ENCODE measurements at regions not wholly inside any gene's neighbourhood (a gene's known extent, or its start where the extent isn't known, plus 50 kb on each side); places are given as distances from the start of the nearest gene placed in this dataset.
"Not testable (repeated sequence)": the region's sequence is repeated elsewhere in the genome, so short reads cannot be mapped to it uniquely, and the experiment has no call there.

GRCh38 chr12:75702477-75703093, 191.2 kb upstream of the KRR1 start:
- no peak for DNase-seq (ENCODE audit: low read depth)

DNA sequence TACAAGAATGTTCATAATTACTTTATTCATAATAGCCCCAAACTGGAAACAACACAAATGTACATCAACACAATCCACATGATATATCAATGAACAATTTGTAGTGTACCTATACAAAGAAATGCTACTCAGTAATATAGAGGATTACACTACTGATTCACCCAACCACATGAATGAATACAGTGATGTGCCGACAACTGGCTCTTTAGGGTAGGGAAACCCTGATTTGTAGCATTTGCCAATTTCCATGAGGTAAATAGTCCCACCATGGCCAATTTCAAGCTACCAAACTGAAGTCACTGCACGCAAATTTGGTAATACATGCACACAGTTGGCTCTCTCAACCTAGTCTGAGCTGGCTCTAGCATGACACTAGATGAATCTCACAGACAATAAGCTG, 190.4 kb upstream of the KRR1 start:
- DNase-seq (ENCODE audit: low read depth) = no peak

GRCh38 chr12:75699728-75700496, 188.5 kb upstream of the KRR1 start:
- DNase-seq (ENCODE audit: low read depth) = no peak

DNA sequence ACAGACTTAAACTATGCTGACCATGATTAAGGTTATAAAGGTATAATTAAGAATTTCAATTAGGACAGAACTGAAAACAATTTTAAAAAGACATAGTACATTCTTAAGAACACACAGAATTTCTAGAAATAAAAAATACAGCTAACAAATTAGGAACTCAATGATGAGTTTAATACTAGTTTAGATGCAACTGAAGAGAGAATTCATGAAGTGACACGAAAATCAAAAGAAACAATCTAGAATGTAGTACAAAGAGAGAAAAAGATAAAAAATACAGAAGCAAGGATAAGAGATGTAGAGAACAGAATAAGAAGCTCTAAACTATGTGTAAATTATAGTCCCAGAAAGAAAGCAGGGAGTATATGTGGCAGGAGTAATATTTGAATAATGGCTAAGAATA, 187.8 kb upstream of the KRR1 start:
- no peak for DNase-seq (ENCODE audit: low read depth)

DNA sequence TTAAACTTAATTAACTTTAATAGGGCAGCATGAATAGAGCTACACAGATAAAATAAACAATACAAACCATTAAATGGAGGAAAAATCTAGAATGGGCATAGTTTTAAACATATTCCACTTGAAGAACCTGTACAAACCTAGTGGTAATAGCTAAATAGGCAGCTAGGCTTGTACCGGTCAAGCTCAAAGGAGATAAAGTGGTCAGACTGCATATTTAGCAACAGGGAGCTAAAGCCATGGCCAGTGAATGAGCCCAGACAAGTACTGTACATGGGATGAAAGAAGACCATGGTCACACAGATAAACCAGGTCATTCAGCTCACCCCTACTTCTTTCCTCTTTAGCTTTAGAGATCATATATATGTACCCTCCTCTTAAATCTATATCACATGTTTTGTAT, 186.6 kb upstream of the KRR1 start:
- no peak for DNase-seq (ENCODE audit: low read depth)

DNA sequence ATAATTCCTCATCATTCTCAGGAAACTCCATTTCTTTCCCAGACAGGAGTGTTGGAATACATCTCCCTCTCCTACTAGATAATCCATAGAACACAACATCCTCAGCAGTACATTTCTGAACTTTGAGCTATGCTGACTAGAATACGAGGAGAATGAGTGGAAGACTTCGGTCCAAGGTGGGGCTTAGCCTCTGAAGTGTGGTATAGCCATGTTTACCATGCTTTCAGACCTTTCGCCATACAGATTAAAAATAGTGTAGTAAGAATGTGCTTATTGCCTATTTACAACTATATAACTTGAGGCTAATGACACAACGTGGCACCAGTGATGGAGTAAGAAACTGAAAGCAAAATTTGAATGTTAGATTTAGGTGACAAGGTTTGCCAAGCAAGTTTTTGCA, 184.5 kb upstream of the KRR1 start:
- DNase-seq (ENCODE audit: low read depth) = no peak

- no peak for DNase-seq (ENCODE audit: low read depth)
Measured at GRCh38 chr12:75694534-75695268, 183.3 kb upstream of the KRR1 start.

- DNase-seq (ENCODE audit: low read depth) = no peak
Measured at GRCh38 chr12:75692876-75693275, 181.5 kb upstream of the KRR1 start.

DNA sequence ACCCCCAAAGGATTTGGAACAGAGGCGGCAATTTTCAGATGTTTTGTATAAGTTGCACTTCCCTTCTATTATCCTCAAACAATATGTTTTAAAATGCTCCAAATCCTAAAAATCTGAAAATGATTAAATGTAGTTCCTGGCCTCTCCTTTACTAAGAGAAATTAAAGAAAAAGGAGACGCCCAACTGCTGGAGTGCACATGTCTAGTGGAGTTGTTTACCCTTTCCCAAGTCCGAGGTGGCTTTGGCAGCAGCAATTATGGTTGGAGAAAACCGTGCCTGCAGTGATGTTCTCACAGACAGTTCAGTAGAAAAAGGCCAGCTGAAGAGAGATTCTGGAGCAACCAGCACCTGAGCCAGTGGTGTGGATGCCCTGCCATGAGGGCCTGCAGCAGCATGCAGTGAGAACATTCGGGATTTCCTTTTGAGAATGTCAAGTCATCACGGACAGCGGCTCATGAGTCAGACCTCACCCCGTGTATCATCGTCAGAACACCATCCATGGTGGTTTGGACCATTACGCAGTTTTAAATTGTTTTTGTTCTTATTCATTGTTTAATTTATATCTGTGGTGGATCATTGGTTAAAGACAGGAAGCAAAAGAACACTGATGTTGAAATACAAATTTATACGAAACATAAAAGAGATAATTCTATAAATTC, 179.0 kb upstream of the KRR1 start:
- DNase-seq (ENCODE audit: low read depth) = peak; percentile 96

GRCh38 chr12:75686233-75686632, 174.8 kb upstream of the KRR1 start:
- not testable (repeated sequence) for DNase-seq (ENCODE audit: low read depth)

- DNase-seq (ENCODE audit: low read depth) = no peak
Measured at GRCh38 chr12:75685617-75686225, 174.3 kb upstream of the KRR1 start.

DNA sequence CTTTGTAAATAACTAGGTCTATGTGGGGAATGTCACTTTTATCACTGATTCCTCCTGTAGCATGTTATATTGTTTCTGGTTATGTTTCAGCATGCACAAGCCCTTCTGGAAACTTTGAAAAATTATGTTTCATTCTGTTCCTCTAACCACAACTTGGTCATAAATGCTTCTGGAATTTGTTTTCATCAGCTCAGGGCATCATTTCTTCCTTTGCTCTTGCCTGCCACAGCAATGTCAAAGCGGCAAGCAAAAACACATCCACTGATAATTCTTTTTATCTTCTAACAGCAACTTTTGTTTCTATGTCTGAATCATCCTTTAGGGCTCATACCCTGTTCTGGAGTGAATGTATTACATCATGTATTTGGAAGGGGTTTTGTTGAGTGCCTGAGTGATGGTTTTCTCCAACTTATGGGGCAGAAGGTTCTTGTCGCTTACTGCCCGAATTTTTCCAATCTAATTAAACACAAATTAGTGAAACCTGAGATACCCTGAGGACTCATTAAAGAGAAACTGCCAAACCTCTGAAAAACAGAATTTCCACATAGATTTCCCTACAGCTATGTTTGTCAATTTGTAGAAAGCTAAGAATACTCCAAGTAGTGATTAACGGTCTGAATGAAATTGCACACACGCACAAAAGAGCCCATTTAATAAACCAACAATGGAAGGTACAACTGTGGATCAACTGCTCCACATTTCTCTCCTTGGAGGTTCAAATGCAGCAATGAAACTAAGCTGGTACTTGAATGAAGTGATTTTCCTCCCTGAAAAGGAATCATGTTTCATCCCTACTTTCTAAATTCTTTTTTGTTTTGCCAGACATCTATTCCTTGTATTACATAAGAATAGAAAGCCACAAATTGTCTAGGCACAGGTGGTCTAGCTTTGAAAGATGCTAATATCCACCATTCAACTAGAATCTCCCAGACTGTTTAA, 173.5 kb upstream of the KRR1 start:
- DNase-seq (ENCODE audit: low read depth) = peak; percentile 64

GRCh38 chr12:75683995-75684586, 172.7 kb upstream of the KRR1 start:
- DNase-seq (ENCODE audit: low read depth) = not testable (repeated sequence)

DNA sequence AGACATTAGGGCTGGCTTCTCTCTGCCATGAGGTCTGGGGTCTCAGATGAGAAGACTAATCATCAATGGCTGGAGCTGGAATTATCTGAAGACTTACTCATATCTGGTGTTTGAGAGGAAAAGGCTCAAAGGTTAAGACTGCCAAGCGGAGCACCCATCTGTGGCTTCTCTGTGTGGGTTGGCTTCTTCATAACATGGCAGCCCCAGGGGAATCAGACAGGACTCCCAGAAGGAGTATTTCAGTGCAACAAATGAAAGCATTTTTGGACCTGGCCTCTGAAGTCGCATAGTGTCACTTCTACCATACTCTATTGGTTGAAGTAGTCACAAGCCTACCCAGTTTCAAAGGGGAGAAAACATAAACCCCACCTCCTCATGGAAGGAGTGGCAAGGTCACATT, 171.8 kb upstream of the KRR1 start:
- no peak for DNase-seq (ENCODE audit: low read depth)

- no peak for DNase-seq (ENCODE audit: low read depth)
Measured at GRCh38 chr12:75677522-75677921, 166.1 kb upstream of the KRR1 start.

- DNase-seq (ENCODE audit: low read depth) = no peak
Measured at GRCh38 chr12:75674393-75674792, 163.0 kb upstream of the KRR1 start.

DNA sequence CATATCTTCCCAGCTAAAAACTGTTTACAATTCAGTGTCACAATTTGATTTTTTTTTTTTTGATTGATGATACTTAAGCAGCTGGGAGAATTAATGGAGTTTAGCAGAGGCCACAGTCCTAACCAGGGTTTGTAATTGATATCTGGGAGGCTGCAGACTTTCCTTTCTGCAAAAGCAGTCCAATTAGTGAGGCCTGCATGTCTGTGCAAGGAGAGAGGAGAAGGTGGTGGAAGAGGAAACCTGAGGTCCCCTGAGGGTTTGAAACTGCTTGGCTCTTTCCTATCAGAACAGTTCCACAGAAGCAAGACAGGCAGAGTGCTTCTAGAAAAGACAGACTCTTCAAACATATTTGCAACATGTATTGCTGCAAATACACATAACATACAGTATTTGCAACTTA, 160.8 kb upstream of the KRR1 start:
- no peak for DNase-seq (ENCODE audit: low read depth)

DNA sequence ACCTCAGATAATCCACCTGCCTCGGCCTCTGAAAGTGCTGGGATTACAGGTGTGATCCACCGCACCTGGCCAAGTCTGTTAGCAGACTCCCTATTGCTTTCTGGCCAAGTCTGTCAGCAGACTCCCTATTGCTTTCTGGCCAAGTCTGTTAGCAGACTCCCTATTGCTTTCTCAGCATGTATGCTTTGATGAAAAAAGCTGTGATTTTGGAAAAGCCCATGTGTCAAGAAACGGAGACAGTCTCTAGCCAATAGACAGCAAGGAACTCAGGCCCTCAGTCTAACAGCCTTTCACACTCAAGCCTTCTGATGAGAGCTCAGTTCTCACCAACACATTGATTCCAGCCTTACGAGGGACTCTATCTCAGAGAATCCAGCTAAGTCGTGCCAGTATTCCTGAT, 158.8 kb upstream of the KRR1 start:
- no peak for DNase-seq (ENCODE audit: low read depth)

DNA sequence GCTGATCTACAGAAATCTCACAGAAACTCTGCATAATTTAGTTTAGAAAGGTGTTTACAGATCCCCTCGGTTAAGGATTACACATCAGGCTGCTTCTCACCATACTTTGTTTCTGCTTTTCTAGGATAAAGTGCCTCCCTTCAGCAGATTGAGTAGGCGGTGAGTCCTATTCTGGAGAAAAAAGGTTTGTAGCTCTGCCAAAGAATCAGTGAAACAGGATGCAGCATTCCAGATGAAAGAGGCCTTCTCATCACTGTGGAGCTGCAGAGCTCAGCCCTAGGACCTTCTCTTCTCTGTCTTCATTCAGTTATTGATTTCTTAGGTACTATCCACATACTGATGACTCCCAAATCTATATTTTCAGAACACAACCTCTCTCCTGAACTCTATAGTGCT, 155.5 kb upstream of the KRR1 start:
- DNase-seq (ENCODE audit: low read depth) = peak; percentile 62

GRCh38 chr12:75666126-75666938, 154.9 kb upstream of the KRR1 start:
- DNase-seq (ENCODE audit: low read depth) = no peak

All from non-pigmented ciliary epithelial cell (primary cell).